ENCODE measurements at regions not wholly inside any gene's neighbourhood (a gene's known extent, or its start where the extent isn't known, plus 50 kb on each side); places are given as distances from the start of the nearest gene placed in this dataset.

DNA sequence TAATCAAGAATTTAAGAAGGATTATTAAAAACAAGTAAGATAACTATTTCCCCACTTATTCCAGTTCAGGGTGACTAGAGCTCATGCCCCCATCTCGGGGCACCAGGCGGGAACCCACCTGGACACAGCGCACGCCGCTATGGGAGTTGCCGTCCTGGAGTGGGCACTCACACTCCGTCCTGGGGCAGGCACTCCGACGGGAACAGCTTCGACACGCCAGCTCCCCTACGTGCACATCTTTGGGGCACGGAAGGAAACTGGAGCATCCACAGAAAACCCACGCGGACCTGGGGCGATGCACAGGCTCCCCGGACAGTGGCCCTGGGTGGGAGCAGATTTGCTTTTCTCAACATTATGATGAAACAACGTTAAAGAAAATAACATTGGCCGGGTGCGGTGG lies 52.0 kb upstream of the GATA5 start:
- FAIRE-seq = no peak

GRCh38 chr20:62528983-62529891 lies 53.4 kb upstream of the GATA5 start:
- DNase-seq (ENCODE audit: low spot score in 2 of 2) = no peak
- no peak for FAIRE-seq

More for the DNA sequence above, 52.0 kb upstream of the GATA5 start:
- no peak for DNase-seq (ENCODE audit: low spot score in 2 of 2)

- DNase-seq (ENCODE audit: low spot score in 2 of 2) (no peak), FAIRE-seq (no peak)
Measured at GRCh38 chr20:62529896-62530642, 54.3 kb upstream of the GATA5 start.

- no peak for FAIRE-seq
- no peak for DNase-seq (ENCODE audit: low spot score in 2 of 2)
Measured at GRCh38 chr20:62530643-62531032, 54.8 kb upstream of the GATA5 start.

DNA sequence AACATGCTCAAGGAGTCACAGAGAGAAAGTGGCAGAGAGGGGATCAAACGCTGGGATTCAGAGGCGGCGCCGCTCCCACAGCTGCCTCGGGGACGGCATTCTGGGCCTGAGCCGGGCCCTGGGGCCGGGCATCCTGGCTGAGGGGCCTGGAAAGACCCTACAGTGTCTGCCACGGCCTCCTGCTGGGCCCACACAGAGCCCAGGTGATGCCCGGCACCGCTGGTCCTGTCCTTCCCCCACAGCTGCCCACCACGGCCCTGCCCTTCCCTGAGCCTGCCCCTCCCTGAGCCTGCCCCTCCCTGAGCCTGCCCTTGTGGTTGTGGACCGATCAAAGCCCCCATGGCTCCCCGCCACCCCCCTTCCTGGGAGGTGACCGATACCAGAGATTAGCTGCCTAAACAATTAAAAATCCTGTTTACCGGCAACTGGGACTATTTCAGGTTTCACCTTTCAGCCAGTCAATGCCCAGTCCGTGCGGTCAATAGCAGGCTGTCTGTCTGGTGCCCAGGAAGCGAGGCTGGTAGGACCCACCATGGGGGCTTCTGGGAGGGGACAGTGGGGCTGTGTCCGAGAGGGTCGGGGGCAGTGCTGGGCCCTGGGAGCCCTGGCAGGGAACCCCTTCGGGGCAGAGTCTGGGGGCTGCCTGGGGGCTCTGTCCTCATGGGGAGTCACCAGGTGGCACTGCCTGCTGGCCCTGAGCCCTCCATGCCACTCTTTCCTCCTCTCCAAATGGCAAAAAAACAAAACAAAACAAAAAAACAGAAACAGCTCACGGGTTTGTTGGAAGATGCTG lies 55.4 kb upstream of the GATA5 start:
- FAIRE-seq (no peak), DNase-seq (ENCODE audit: low spot score in 2 of 2) (no peak)

DNA sequence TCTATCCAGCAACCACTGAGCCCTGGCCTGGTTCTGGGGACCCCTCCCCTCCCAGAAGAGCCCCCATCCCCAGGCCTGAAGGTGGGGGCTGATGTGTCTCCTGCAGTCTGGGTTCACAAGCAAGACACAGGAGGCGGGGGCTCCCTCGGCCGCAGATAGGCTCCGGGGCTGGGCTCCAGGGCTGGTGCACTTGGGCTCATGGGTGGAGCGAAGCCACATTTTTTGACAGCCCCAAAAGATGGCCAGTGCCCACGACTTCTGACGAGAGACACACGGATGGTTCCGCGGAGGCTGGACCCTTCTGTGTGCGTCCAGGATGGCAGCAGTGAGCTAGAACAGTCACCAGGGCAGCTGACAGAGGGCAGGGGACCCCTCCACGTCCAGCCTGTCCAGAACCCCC lies 57.1 kb upstream of the GATA5 start:
- DNase-seq (ENCODE audit: low spot score in 2 of 2) = no peak
- FAIRE-seq = no peak

GRCh38 chr20:62533591-62534495 lies 58.0 kb upstream of the GATA5 start:
- FAIRE-seq (no peak), DNase-seq (ENCODE audit: low spot score in 2 of 2) (no peak)

GRCh38 chr20:62534526-62535221 lies 58.9 kb upstream of the GATA5 start:
- FAIRE-seq (no peak), DNase-seq (ENCODE audit: low spot score in 2 of 2) (no peak)

GRCh38 chr20:62535282-62535811 lies 59.6 kb upstream of the GATA5 start:
- no peak for DNase-seq (ENCODE audit: low spot score in 2 of 2)
- FAIRE-seq = no peak

- no peak for FAIRE-seq
Measured at GRCh38 chr20:62535964-62536363, 60.2 kb upstream of the GATA5 start.

GRCh38 chr20:62536871-62537401 lies 61.1 kb upstream of the GATA5 start:
- DNase-seq (ENCODE audit: low spot score in 2 of 2) (no peak), FAIRE-seq (no peak)

More at GRCh38 chr20:62535964-62536363, 60.2 kb upstream of the GATA5 start:
- DNase-seq (ENCODE audit: low spot score in 2 of 2) = no peak

- DNase-seq (ENCODE audit: low spot score in 2 of 2) = no peak
Measured at GRCh38 chr20:62537649-62538292, 62.0 kb upstream of the GATA5 start.

GRCh38 chr20:62539198-62540045 lies 63.6 kb upstream of the GATA5 start:
- FAIRE-seq (no peak), DNase-seq (ENCODE audit: low spot score in 2 of 2) (no peak)

More at GRCh38 chr20:62537649-62538292, 62.0 kb upstream of the GATA5 start:
- FAIRE-seq = no peak

DNA sequence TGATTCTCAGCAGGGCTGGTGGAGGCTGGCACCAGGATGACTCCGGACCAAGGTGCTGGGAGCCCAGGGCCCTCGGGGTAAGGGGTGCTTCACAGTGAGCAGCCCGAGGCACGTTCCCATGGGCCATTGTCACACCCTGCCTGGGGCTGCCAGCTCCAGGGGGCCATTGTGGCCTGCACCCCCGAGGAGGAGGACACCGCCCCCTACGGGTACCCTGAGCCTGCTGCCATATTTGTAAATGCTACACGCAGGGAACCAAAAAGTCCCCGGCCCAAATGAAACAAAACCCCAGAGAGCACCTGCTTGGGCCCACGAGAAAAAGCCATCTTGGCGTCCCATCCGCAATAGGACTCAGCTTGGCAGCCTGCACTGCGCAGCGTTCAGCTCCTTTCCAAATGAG lies 64.7 kb upstream of the GATA5 start:
- DNase-seq (ENCODE audit: low spot score in 2 of 2) (no peak), FAIRE-seq (no peak)

- DNase-seq (ENCODE audit: low spot score in 2 of 2) = no peak
- FAIRE-seq = no peak
Measured at GRCh38 chr20:62542862-62543261, 67.1 kb upstream of the GATA5 start.

GRCh38 chr20:62543470-62544302 lies 67.9 kb upstream of the GATA5 start:
- FAIRE-seq (no peak), DNase-seq (ENCODE audit: low spot score in 2 of 2) (no peak)
